D721Med (cell line): ENCODE measurements at regions not wholly inside any gene's neighbourhood (a gene's known extent, or its start where the extent isn't known, plus 50 kb on each side); places are given as distances from the start of the nearest gene placed in this dataset.
A peak's percentile ranks its signal among the peaks of the same experiment; 100 is the strongest.
"Not testable (repeated sequence)": the region's sequence is repeated elsewhere in the genome, so short reads cannot be mapped to it uniquely, and the experiment has no call there.

ENCODE experiments used
- DNase-seq: peaks from one replicate; pipeline ENCODE4 v3.0.0; 2011; ENCODE audit warnings: low spot score; ENCODE audit not compliant: insufficient read length
- FAIRE-seq: peaks from 2 replicates; lab custom pipeline; 2011; peaks lifted over from hg19 to GRCh38; lab: Jason Lieb, UNC
- CTCF ChIP-seq: IDR thresholded peaks from 2 replicates; pipeline ENCODE4 v1.5.1; 2012; ENCODE audit warnings: mild to moderate bottlenecking, control low read depth; ENCODE audit not compliant: insufficient read depth; ENCODE audit errors: missing control alignments

GRCh38 chrX:140034916-140035315, 69.6 kb upstream of the CXorf66 start:
- no peak for FAIRE-seq
- no peak for DNase-seq
- peak; percentile 35 for TF ChIP-seq CTCF

- DNase-seq (no peak), FAIRE-seq (no peak)
- TF ChIP-seq CTCF, result no peak
These were observed 57.2 kb upstream of the CXorf66 start for GRCh38 chrX:140022482-140022881.

- not testable (repeated sequence) for FAIRE-seq, DNase-seq
These were observed 53.8 kb upstream of the CXorf66 start for GRCh38 chrX:140019134-140019533.
